Retinal pigment epithelial cell (primary cell): ENCODE measurements at regions not wholly inside any gene's neighbourhood (a gene's known extent, or its start where the extent isn't known, plus 50 kb on each side); places are given as distances from the start of the nearest gene placed in this dataset.
A peak's percentile ranks its signal among the peaks of the same experiment; 100 is the strongest.
"Not testable (repeated sequence)": the region's sequence is repeated elsewhere in the genome, so short reads cannot be mapped to it uniquely, and the experiment has no call there.

Experiments
- DNase-seq: peaks from one replicate; pipeline ENCODE4 v3.0.0-alpha.2; 2010; ENCODE audit warnings: low read depth
- H3K4me3 ChIP-seq: 2 replicates; pipeline ENCODE4 v1.5.1; 2011; ENCODE audit warnings: mild to moderate bottlenecking, low read length, control low read depth, moderate library complexity
- TF ChIP-seq, protein P1 (sequence below): conservative IDR thresholded peaks from 2 replicates; pipeline ENCODE4 v1.5.1; 2011; ENCODE audit warnings: low read depth, low read length, control low read depth, inconsistent platforms

DNA sequence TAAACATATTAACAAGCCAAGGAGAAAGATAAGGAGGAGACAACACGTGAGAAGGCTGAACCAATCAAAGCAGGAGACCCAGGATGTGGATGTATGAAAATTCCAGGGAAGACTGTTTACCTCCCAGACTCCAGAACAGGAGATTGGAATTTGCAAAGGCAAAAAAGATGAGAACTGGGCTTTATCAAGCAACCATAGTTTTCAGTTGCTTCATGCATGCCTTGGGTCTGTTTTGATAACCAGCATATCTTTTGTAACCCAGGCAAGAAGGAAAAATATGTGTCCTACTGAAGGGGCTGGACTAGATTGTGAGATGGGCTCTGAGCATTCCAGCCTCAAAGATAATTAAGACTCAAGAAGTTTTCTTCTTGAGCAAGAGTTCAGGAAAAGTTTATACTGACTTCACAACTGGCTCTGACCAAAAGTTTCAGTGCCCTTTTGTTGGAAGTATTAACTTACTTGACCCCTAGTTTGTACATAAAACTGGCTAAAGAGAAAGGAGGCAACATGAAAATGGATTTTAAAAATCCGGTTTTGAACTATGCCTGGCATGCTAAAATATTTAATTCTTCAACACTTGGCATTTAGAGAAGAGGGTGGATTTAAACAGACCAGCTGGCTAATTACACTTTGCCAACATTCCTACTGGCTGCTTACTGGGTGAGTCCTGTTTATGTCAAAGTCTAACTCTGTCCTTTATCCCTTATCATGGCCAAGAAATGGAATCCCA is 79.3 kb upstream of the CD28 start:
- peak; percentile 76 for DNase-seq
- H3K4me3 ChIP-seq, result no peak overlapping the region
- TF ChIP-seq, protein P1, sequence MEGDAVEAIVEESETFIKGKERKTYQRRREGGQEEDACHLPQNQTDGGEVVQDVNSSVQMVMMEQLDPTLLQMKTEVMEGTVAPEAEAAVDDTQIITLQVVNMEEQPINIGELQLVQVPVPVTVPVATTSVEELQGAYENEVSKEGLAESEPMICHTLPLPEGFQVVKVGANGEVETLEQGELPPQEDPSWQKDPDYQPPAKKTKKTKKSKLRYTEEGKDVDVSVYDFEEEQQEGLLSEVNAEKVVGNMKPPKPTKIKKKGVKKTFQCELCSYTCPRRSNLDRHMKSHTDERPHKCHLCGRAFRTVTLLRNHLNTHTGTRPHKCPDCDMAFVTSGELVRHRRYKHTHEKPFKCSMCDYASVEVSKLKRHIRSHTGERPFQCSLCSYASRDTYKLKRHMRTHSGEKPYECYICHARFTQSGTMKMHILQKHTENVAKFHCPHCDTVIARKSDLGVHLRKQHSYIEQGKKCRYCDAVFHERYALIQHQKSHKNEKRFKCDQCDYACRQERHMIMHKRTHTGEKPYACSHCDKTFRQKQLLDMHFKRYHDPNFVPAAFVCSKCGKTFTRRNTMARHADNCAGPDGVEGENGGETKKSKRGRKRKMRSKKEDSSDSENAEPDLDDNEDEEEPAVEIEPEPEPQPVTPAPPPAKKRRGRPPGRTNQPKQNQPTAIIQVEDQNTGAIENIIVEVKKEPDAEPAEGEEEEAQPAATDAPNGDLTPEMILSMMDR, result no peak

DNA sequence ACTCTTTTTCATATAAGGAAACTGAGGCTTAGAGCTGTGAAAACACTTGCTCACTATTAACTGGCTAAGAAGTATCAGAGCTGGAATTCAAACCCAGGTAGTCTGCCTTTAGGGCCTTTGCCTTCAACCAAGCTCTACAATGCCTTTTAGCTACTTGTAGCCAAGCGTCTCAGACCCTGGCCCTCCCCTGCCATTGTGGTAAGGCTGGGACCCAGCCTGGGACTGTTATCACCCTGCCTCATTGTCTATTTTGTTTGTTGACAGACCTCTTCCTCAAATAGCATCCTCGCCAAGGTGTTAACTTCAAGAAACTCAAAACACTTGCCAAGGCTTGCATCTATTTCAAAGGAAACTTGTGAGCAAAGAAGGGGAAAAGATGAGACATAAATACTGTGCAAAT is 76.7 kb upstream of the CD28 start:
- TF ChIP-seq, protein P1, result no peak
- H3K4me3 ChIP-seq, result no peak overlapping the region
- DNase-seq, result no peak

DNA sequence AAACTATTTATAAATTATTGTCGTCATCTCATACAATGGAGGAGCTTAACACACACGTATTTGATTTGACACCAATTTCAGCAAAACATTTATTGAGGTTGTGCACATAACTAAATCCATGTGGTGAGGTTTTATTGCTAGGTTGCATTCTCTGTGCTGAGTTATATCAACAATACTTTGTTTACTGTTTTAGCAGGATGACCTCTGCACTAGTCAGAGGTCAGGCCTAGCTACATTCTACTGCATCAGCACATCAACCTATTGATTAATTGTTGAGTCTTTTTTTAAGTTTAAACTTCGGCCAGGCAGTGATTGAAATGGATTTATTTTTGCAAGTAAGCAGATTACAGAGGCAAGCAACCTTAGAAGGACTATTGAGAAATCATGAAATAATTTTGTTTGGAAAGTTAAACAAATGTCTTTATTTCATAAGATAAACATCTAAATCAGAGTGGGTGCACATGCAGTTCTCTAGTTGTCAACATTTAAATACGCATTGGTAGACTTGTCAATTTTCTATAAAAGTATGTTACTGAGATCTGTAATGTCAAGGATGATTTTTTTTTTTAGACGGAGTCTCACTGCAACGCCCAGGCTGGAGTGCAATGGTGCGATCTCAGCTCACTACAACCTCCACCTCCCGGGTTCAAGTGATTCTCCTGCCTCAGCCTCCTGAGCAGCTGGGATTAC is 75.2 kb upstream of the CD28 start:
- TF ChIP-seq, protein P1, result no peak
- no peak overlapping the region for H3K4me3 ChIP-seq
- DNase-seq, result no peak

DNA sequence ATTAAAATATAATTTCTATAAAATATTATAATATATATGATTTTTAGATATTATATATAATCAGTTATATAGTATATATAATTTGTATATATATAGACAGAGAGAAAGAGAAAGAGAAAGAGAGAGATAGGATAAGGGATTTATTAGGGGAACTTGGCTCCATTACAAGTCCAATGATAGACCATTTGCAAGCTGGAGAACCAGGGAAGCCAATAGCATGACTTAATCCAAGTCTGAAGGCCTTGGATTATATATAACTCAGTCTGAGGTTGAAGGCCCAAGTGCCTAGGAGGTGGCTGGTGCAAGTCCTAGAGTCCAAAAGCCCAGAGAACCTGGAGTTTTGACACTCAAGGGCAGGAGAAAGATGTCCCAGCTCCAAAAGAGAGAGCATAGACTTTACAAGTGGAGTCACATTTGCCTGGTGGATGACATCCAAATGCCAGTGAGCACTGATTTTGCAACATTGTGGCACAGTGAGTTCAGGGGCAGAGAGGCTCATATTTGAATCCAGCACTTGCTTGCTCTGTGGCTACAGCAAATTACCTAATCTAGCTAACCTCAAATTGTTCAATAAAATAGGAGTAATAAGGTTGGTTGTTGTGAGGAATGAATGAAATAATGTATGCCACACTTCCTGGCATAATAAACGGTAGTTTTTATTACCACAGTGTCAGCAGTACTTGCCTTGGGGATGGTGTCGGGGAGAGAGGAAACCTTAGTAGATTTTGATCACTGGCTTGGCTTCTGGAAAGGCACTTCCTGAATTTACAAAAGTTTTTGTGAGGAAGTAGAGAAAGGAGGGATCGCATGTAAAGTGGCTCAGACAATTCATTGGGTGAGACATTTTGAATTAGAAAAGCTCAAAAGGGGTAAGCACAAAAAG is 69.6 kb upstream of the CD28 start:
- no peak for DNase-seq
- no peak overlapping the region for H3K4me3 ChIP-seq
- TF ChIP-seq, protein P1, result no peak

DNA sequence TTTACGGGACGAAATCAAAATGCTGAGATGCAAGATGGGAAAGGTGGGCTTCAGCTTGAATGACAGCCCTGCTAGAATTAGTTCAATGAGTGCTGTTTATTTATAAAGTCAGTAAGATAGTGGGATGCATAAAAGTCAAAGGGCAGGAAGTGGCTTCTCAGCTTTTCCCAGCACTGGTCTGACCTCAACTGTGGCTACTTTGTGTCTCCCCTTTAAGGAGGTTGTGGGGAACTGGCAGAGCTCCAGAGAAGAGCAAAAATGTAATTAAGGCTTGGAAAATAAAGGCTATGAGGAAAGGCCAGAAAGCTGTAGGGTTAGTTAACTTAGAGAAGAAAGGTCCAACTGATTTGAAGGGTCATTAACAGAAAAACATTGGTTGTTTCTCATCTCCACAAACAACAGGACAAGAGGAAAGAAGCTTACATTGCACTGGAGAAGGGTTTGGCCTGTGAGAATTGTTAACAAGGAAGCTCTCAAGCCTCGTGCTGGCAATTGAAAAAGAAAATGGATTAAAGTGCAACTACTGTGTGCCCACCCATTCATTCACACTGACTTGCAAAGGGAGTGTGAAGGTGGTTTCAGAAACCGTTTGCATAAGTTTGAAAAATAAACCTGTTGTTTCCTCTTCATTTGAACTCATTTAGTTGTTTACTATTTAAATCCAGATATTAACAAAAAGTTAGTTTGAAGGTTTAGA is 68.8 kb upstream of the CD28 start:
- no peak for DNase-seq
- TF ChIP-seq, protein P1, result no peak

DNA sequence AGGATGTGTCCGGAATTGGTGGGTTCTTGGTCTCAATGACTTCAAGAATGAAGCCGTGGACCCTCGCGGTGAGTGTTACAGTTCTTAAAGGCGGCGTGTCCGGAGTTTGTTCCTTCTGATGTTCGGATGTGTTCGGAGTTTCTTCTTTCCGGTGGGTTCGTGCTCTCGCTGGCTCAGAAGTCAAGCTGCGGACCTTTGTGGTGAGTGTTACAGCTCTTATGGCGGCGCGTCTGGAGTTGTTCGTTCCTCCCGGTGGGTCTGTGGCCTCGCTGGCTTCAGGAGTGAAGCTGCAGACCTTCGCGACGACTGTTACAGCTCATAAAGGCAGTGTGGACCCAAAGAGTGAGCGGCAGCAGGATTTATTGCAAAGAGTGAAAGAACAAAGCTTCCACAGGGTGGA is 64.6 kb upstream of the CD28 start:
- not testable (repeated sequence) for DNase-seq, H3K4me3 ChIP-seq

More for the DNA sequence above, 68.8 kb upstream of the CD28 start:
- no peak overlapping the region for H3K4me3 ChIP-seq

DNA sequence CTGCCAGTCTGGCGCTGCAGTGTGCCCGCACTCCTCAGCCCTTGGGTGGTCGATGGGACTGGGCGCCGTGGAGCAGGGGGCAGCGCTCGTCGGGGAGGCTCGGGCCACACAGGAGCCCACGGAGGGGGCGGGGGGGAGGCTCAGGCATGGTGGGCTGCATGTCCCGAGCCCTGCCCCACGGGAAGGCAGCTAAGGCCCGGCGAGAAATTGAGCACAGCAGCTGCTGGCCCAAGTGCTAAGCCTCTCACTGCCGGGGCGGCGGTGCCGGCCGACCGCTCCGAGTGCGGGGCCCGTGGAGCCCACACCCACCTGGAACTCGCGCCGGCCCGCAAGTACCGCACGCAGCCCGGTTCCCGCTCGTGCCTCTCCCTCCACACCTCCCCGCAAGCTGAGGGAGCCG is 63.6 kb upstream of the CD28 start:
- not testable (repeated sequence) for DNase-seq

More for the DNA sequence above, 63.6 kb upstream of the CD28 start:
- H3K4me3 ChIP-seq, result not testable (repeated sequence)
